Gastrocnemius medialis (tissue), 4 donors: ENCODE measurements at regions not wholly inside any gene's neighbourhood (a gene's known extent, or its start where the extent isn't known, plus 50 kb on each side); places are given as distances from the start of the nearest gene placed in this dataset.

Experiments used
- ATAC-seq, 2 donors: fragments of 150-250 bp; one replicate each; pipeline ENCODE4 v1.9.1; 2016
- DNase-seq, 2 donors: peaks; one replicate each; pipeline ENCODE4 v3.0.0-alpha.2; 2019
- H3K27ac ChIP-seq, 4 donors: fragments of 200-600 bp; sonication (generic); 1 replicate in 1 of 4; 2 replicates in 3 of 4; pipeline ENCODE4 v1.5.1; 2016 to 2018; ENCODE audit warnings: mild to moderate bottlenecking in 2 of 4, moderate library complexity in 1 of 4
- H3K27me3 ChIP-seq, 3 donors: fragments of 200-600 bp; sonication (generic) in 2 of 3; 1 replicate in 1 of 3; 2 replicates in 2 of 3; pipeline versions ENCODE4 v1.5.1 to v1.6.0; 2016 to 2019; ENCODE audit warnings: mild to moderate bottlenecking in 1 of 3, moderate library complexity in 1 of 3
- H3K36me3 ChIP-seq, 2 donors: fragments of 200-600 bp; sonication (generic) in 1 of 2; one replicate each; pipeline ENCODE4 v1.5.1; 2017 to 2018
- H3K4me1 ChIP-seq, 2 donors: fragments of 200-600 bp; sonication (generic) in 1 of 2; one replicate each; pipeline ENCODE4 v1.5.1; 2016 to 2017; ENCODE audit warnings: mild to moderate bottlenecking in 2 of 2
- H3K4me3 ChIP-seq, 4 donors: fragments of 200-600 bp; sonication (generic) in 3 of 4; 1 replicate in 1 of 4; 2 replicates in 3 of 4; pipeline ENCODE4 v1.5.1; 2016 to 2019; ENCODE audit warnings: mild to moderate bottlenecking in 2 of 4
- H3K9me3 ChIP-seq, 3 donors: fragments of 200-600 bp; sonication (generic) in 2 of 3; 1 replicate in 1 of 3; 2 replicates in 2 of 3; pipeline ENCODE4 v1.5.1; 2016 to 2019
- POLR2A ChIP-seq, 2 donors: fragments of 450-650 bp; IDR thresholded peaks; one replicate each; pipeline ENCODE4 v1.6.1; 2017; ENCODE audit warnings: antibody characterized with exemption in 2 of 2, mild to moderate bottlenecking in 2 of 2, moderate library complexity in 2 of 2
- in situ Hi-C, 4 donors: fragments of 200-750 bp; cut with MboI; loops; one replicate each; pipeline versions ENCODE4 v1.15.0 to v1.8.0; 2017; ENCODE audit warnings: low sequenced_read_pairs in 4 of 4
- intact Hi-C: fragments of 100-400 bp; cut with DNase I; formaldehyde crosslinking; loops from one replicate; pipeline ENCODE4 v1.15.1; 2023; ENCODE audit warnings: low total_unique reads
- TF ChIP-seq, protein P1 (sequence below), 5 experiments: fragments of 450-650 bp in 3 of 5; fragments of 200-600 bp in 2 of 5; sonication (generic) in 2 of 5; IDR thresholded peaks in 4 of 5; conservative IDR thresholded peaks in 1 of 5; 1 replicate in 4 of 5; 2 replicates in 1 of 5; pipeline ENCODE4 v1.5.1; 2016 to 2019; ENCODE audit warnings: antibody characterized with exemption in 5 of 5, mild to moderate bottlenecking in 3 of 5, moderate library complexity in 3 of 5

DNA sequence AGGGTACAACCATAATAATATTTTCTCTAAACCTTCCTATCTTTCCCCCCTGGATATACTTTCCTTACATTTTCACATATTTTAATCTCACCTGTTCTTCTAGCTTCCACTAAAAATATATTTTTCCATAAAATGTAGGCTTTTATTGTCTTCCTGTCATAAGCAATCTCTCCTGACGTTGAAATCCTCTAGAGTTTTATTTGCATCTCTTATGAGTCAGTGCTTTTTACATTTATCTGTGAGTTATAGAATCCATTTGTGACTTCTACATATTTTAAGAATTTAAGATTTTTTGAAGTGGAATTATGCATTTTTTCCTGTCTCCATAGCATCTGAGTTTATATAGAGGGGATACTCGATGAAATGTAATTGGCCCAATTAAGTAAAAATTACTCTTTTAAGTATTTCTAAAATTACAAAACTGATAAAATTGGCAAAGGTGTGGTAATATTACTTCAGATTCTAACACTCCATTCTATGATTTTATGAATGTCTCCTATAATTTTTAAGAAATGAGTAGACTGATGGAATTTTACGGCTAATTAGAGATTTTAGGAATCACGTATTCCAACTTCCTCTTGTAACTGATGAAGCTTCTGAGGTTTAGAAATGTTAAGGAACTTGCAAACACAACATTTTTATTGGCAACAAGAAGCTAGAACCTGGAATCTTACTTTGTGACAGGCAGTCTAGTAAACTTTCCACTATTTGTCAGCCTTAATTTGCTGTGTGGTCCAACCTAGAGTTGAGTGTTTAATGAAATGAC is 422.9 kb upstream of the SEMA3A start:
- intact Hi-C loops = no loop called here
- ATAC-seq = no peak

DNA sequence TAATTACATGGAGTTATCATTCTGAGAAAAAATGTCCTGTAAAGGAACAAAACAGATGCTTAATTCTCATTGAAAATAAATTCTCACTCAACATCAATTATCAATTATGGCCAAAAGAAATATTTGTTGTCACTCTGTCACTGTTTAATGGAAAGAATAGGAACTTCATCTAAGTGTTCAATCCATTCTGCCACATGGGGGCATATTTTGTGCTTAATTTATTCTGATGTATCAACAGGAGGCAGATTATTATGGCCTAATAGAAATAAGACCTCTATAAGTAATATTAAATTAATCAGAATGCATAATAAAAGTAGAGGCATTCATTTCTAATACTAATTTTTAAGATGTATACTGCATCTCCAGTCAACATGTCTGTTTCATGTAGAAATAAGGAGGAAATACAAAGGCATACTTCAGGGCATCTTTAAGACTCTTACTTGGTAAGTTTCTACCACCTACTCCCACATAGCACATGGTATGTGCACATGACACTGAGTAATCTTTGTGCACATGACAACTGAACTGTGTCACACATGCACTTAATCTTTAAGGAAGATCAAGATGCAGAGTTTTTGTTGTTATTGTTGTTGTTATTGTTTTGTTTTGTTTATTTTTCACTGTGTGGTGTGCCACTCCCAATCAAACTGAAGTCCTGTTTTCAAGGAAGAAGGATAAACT is 420.4 kb upstream of the SEMA3A start:
- Histone ChIP-seq H3K9me3 (no peaks in the 10 kb centered on the region), H3K36me3 (no peaks in the 10 kb centered on the region), H3K4me1 (no peaks in the 10 kb centered on the region), H3K27ac (no peak overlapping the region), H3K27me3 (no peaks in the 10 kb centered on the region), H3K4me3 (no peak overlapping the region)
- ATAC-seq = no peak
- TF ChIP-seq, protein P1, sequence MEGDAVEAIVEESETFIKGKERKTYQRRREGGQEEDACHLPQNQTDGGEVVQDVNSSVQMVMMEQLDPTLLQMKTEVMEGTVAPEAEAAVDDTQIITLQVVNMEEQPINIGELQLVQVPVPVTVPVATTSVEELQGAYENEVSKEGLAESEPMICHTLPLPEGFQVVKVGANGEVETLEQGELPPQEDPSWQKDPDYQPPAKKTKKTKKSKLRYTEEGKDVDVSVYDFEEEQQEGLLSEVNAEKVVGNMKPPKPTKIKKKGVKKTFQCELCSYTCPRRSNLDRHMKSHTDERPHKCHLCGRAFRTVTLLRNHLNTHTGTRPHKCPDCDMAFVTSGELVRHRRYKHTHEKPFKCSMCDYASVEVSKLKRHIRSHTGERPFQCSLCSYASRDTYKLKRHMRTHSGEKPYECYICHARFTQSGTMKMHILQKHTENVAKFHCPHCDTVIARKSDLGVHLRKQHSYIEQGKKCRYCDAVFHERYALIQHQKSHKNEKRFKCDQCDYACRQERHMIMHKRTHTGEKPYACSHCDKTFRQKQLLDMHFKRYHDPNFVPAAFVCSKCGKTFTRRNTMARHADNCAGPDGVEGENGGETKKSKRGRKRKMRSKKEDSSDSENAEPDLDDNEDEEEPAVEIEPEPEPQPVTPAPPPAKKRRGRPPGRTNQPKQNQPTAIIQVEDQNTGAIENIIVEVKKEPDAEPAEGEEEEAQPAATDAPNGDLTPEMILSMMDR (IDR thresholded peaks at IDR 0.05 in 4 of 5, conservative IDR thresholded peaks at IDR 0.05 in 1 of 5) = no peak
- no peak for TF ChIP-seq POLR2A (IDR thresholded peaks at IDR 0.05)
- intact Hi-C loops (no loop called here), in situ Hi-C loops (no loop called here)
- no peak for DNase-seq

More for the DNA sequence above, 422.9 kb upstream of the SEMA3A start:
- Histone ChIP-seq H3K27ac (no peak overlapping the region), H3K4me1 (no peaks in the 10 kb centered on the region), H3K36me3 (no peaks in the 10 kb centered on the region), H3K4me3 (no peak overlapping the region), H3K9me3 (no peaks in the 10 kb centered on the region), H3K27me3 (no peaks in the 10 kb centered on the region)
- in situ Hi-C loops = no loop called here
- no peak for TF ChIP-seq POLR2A (IDR thresholded peaks at IDR 0.05)
- TF ChIP-seq, protein P1 (IDR thresholded peaks at IDR 0.05 in 4 of 5, conservative IDR thresholded peaks at IDR 0.05 in 1 of 5) = no peak
- no peak for DNase-seq

DNA sequence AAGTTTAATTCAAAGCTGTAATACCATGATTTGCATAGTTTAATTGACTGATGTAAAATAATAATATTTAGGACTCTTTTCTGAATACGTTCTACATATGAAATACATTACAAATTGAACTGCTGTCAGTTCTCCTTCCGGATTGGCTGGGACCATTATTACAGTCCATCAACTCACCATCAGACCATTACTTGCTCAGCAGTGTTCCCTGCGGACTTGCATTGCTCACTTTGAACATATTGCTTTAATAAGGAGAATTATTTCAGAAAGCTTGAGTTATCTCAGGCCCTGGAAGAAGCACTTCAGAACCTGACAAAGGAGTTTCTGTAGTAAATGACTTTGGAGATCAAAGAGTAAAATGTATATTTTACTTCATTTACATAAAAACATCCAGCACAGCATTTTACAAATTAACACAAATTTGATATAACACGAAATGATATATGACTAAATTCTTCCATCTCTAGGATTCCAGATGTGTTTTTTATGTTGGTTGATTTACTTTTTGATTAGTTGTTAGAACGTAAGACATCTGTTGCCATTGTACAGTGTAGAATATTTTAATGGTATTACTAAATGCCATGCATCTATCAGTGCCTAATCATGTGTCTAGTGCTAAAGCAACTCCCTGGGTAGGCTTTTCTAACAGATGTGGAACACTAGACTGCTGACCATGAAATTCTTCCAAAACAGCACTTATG is 418.5 kb upstream of the SEMA3A start:
- DNase-seq (no peak), ATAC-seq (no peak)
- in situ Hi-C loops = no loop called here
- H3K36me3 ChIP-seq = no peaks in the 10 kb centered on the region
- H3K4me1 ChIP-seq = no peaks in the 10 kb centered on the region
- H3K27me3 ChIP-seq = no peaks in the 10 kb centered on the region
- TF ChIP-seq POLR2A (IDR thresholded peaks at IDR 0.05) = no peak
- TF ChIP-seq, protein P1 (IDR thresholded peaks at IDR 0.05 in 4 of 5, conservative IDR thresholded peaks at IDR 0.05 in 1 of 5) = no peak
- intact Hi-C loops = no loop called here
- H3K9me3 ChIP-seq = no peaks in the 10 kb centered on the region
- no peak overlapping the region for H3K4me3 ChIP-seq
- no peak overlapping the region for H3K27ac ChIP-seq

DNA sequence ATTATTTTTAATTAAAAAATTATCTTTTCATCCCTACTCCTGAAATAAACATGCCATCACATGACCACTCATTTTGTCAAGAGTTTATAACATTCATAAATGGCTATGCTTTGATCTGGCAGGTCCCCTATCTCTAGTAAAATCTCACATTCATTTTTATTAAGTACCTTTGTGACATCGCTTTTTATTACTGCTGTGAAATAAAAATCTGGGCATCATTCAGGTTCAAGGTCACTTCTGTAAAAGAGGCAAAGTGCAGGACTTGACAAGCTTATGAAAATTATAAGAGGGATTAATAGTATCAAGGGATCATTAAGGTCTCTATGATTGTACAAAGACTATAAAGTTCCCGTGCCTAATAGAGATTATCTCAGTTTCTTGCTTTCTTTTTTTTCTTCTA is 416.8 kb upstream of the SEMA3A start:
- Histone ChIP-seq H3K9me3 (no peaks in the 10 kb centered on the region), H3K27me3 (no peaks in the 10 kb centered on the region), H3K4me1 (no peaks in the 10 kb centered on the region), H3K36me3 (no peaks in the 10 kb centered on the region), H3K27ac (no peak overlapping the region), H3K4me3 (no peak overlapping the region)
- intact Hi-C loops = no loop called here
- DNase-seq (no peak), ATAC-seq (no peak)
- in situ Hi-C loops = no loop called here
- TF ChIP-seq POLR2A (IDR thresholded peaks at IDR 0.05) = no peak
- TF ChIP-seq, protein P1 (IDR thresholded peaks at IDR 0.05 in 4 of 5, conservative IDR thresholded peaks at IDR 0.05 in 1 of 5) = no peak
